Sigmoid colon (tissue), 4 donors: ENCODE measurements at regions not wholly inside any gene's neighbourhood (a gene's known extent, or its start where the extent isn't known, plus 50 kb on each side); places are given as distances from the start of the nearest gene placed in this dataset.

Source experiments
- CTCF ChIP-seq, 4 experiments: fragments of 450-650 bp in 3 of 4; fragments of 200-600 bp in 1 of 4; IDR thresholded peaks; one replicate each; pipeline ENCODE4 v1.5.1; 2016 to 2019; ENCODE audit warnings: antibody characterized with exemption in 4 of 4, mild to moderate bottlenecking in 3 of 4, moderate library complexity in 2 of 4
- EP300 ChIP-seq, 4 donors: sonication (generic); formaldehyde crosslinking; IDR thresholded peaks; one replicate each; pipeline ENCODE4 v1.6.1; 2017; ENCODE audit warnings: antibody characterized with exemption in 4 of 4
- POLR2A ChIP-seq, 2 donors: fragments of 450-650 bp; IDR thresholded peaks; one replicate each; pipeline ENCODE4 v1.6.1; 2016; ENCODE audit warnings: antibody characterized with exemption in 2 of 2, mild to moderate bottlenecking in 2 of 2, moderate library complexity in 2 of 2
- POLR2AphosphoS5 ChIP-seq, 4 donors: sonication (generic); formaldehyde crosslinking; IDR thresholded peaks; one replicate each; pipeline ENCODE4 v1.6.1; 2017; ENCODE audit warnings: antibody characterized with exemption in 4 of 4

- no peak for TF ChIP-seq POLR2A (IDR thresholded peaks at IDR 0.05)
- TF ChIP-seq CTCF (IDR thresholded peaks at IDR 0.05) = no peak
- TF ChIP-seq POLR2AphosphoS5 (IDR thresholded peaks at IDR 0.05) = no peak
- TF ChIP-seq EP300 (IDR thresholded peaks at IDR 0.05) = no peak
Observed at GRCh38 chr12:125240717-125241116, 175.5 kb downstream of the AACS start.
